ENCODE measurements at regions not wholly inside any gene's neighbourhood (a gene's known extent, or its start where the extent isn't known, plus 50 kb on each side); places are given as distances from the start of the nearest gene placed in this dataset.

GRCh38 chr11:95359756-95360155, 128.8 kb upstream of the SESN3 start:
- TF ChIP-seq, protein P1, sequence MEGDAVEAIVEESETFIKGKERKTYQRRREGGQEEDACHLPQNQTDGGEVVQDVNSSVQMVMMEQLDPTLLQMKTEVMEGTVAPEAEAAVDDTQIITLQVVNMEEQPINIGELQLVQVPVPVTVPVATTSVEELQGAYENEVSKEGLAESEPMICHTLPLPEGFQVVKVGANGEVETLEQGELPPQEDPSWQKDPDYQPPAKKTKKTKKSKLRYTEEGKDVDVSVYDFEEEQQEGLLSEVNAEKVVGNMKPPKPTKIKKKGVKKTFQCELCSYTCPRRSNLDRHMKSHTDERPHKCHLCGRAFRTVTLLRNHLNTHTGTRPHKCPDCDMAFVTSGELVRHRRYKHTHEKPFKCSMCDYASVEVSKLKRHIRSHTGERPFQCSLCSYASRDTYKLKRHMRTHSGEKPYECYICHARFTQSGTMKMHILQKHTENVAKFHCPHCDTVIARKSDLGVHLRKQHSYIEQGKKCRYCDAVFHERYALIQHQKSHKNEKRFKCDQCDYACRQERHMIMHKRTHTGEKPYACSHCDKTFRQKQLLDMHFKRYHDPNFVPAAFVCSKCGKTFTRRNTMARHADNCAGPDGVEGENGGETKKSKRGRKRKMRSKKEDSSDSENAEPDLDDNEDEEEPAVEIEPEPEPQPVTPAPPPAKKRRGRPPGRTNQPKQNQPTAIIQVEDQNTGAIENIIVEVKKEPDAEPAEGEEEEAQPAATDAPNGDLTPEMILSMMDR (IDR thresholded peaks at IDR 0.05), result no peak
- TF ChIP-seq ZFX (IDR thresholded peaks at IDR 0.05; ENCODE audit: borderline replicate concordance), result no peak
